CD14-positive monocyte (primary cell): ENCODE measurements at regions not wholly inside any gene's neighbourhood (a gene's known extent, or its start where the extent isn't known, plus 50 kb on each side); places are given as distances from the start of the nearest gene placed in this dataset.

Experiments used
- DNase-seq, 3 donors: peaks; one replicate each; pipeline ENCODE4 v3.0.0-alpha.2; 2011 to 2022
- H2AFZ ChIP-seq: 2 replicates; pipeline ENCODE4 v1.6.0; 2012; ENCODE audit warnings: mild to moderate bottlenecking, low read depth, low read length, inconsistent platforms; ENCODE audit not compliant: insufficient read depth, poor library complexity, severe bottlenecking
- H3K27ac ChIP-seq, 2 donors: 1 replicate in 1 of 2; 2 replicates in 1 of 2; pipeline ENCODE4 v1.5.1; 2012 to 2013; ENCODE audit warnings: low read length in 2 of 2, control low read depth in 1 of 2, inconsistent platforms in 1 of 2, low read depth in 1 of 2, mild to moderate bottlenecking in 1 of 2
- H3K27me3 ChIP-seq, 2 donors: one replicate each; pipeline versions ENCODE4 v1.6.0 to v1.6.1; 2011 to 2013; ENCODE audit warnings: low read length in 2 of 2; ENCODE audit not compliant: control insufficient read depth in 2 of 2, insufficient read depth in 2 of 2
- H3K36me3 ChIP-seq, 2 donors: replicated peaks in 1 of 2; 1 replicate in 1 of 2; 2 replicates in 1 of 2; pipeline versions ENCODE4 v1.5.1 to v1.6.1; 2012 to 2013; ENCODE audit warnings: low read length in 2 of 2, control low read depth in 1 of 2, inconsistent platforms in 1 of 2, mild to moderate bottlenecking in 1 of 2; ENCODE audit not compliant: insufficient read depth in 2 of 2, control insufficient read depth in 1 of 2
- H3K4me1 ChIP-seq, 2 donors: 1 replicate in 1 of 2; 2 replicates in 1 of 2; pipeline versions ENCODE4 v1.5.1 to v1.6.1; 2012 to 2013; ENCODE audit warnings: low read length in 2 of 2, control low read depth in 1 of 2, inconsistent platforms in 1 of 2, mild to moderate bottlenecking in 1 of 2, moderate library complexity in 1 of 2; ENCODE audit not compliant: insufficient read depth in 2 of 2, control insufficient read depth in 1 of 2
- H3K4me2 ChIP-seq: replicated peaks from 2 replicates; pipeline ENCODE3; 2012; ENCODE audit warnings: low read length, moderate library complexity, mild to moderate bottlenecking; ENCODE audit not compliant: poor library complexity, severe bottlenecking; ENCODE audit errors: extremely low read depth
- H3K4me3 ChIP-seq, 3 experiments: fragments of 200-600 bp in 1 of 3; sonication (generic) in 1 of 3; replicated peaks in 1 of 3; 1 replicate in 2 of 3; 2 replicates in 1 of 3; pipeline ENCODE4 v1.5.1; 2011 to 2013; ENCODE audit warnings: low read length in 3 of 3, mild to moderate bottlenecking in 3 of 3, control low read depth in 2 of 3, low read depth in 2 of 3, inconsistent platforms in 1 of 3, moderate library complexity in 1 of 3
- H3K79me2 ChIP-seq: 2 replicates; pipeline ENCODE4 v1.6.0; 2012; ENCODE audit warnings: mild to moderate bottlenecking, control low read depth, inconsistent platforms, low read length, moderate library complexity; ENCODE audit not compliant: insufficient read depth
- H3K9ac ChIP-seq: 2 replicates; pipeline ENCODE4 v1.6.0; 2017; ENCODE audit warnings: low read length, mild to moderate bottlenecking; ENCODE audit not compliant: insufficient read depth, poor library complexity, severe bottlenecking
- H3K9me3 ChIP-seq, 2 donors: replicated peaks in 1 of 2; 1 replicate in 1 of 2; 2 replicates in 1 of 2; pipeline versions ENCODE4 v1.5.1 to v1.6.1; 2012 to 2013; ENCODE audit warnings: low read length in 2 of 2, control low read depth in 1 of 2; ENCODE audit not compliant: control insufficient read depth in 1 of 2, insufficient read depth in 1 of 2
- H4K20me1 ChIP-seq: 2 replicates; pipeline ENCODE4 v1.6.0; 2012; ENCODE audit warnings: mild to moderate bottlenecking, low read length, control low read depth, moderate library complexity; ENCODE audit not compliant: insufficient read depth
- H3K27ac Mint-ChIP-seq, 7 donors: one replicate each; pipeline ENCODE4 v1.8.0; 2020; ENCODE audit warnings: mild to moderate bottlenecking in 7 of 7, mixed read lengths in 7 of 7, moderate library complexity in 6 of 7, inconsistent platforms in 2 of 7
- H3K27me3 Mint-ChIP-seq, 3 donors: one replicate each; pipeline ENCODE4 v1.8.0; 2021 to 2022; ENCODE audit warnings: low read depth in 3 of 3, mild to moderate bottlenecking in 3 of 3, mixed read lengths in 3 of 3, moderate library complexity in 3 of 3, inconsistent platforms in 1 of 3
- H3K36me3 Mint-ChIP-seq, 2 donors: one replicate each; pipeline ENCODE4 v1.8.0; 2020; ENCODE audit warnings: mixed read lengths in 2 of 2, inconsistent platforms in 1 of 2, mild to moderate bottlenecking in 1 of 2
- H3K4me1 Mint-ChIP-seq: one replicate; pipeline ENCODE4 v1.8.0; 2020; ENCODE audit warnings: mild to moderate bottlenecking, mixed read lengths
- H3K4me3 Mint-ChIP-seq, 2 donors: one replicate each; pipeline ENCODE4 v1.8.0; 2020; ENCODE audit warnings: mild to moderate bottlenecking in 2 of 2, mixed read lengths in 2 of 2, moderate library complexity in 1 of 2
- H3K9me3 Mint-ChIP-seq, 7 donors: one replicate each; pipeline ENCODE4 v1.8.0; 2020 to 2022; ENCODE audit warnings: mixed read lengths in 7 of 7, mild to moderate bottlenecking in 6 of 7, moderate library complexity in 6 of 7, inconsistent platforms in 2 of 7
- CTCF ChIP-seq: fragments of 200-600 bp; IDR thresholded peaks from one replicate; pipeline ENCODE4 v1.8.0; 2022; ENCODE audit warnings: antibody characterized with exemption, mild to moderate bottlenecking
- WGBS: methylation state at CpG from one replicate; pipeline ENCODE4 v1.1.5; 2013; ENCODE audit warnings: missing lambda C conversion rate; ENCODE audit not compliant: insufficient coverage; 5-methylcytosine and 5-hydroxymethylcytosine counted together
- intact Hi-C, 2 donors: fragments of 100-400 bp; cut with micrococcal nuclease; formaldehyde crosslinking; loops; one replicate each; pipeline versions ENCODE4 v1.15.0 to v1.15.1; 2023

GRCh38 chr12:24307716-24308335 lies 358.4 kb upstream of the SOX5 start:
- Histone ChIP-seq H3K27me3 (no peaks in the 10 kb centered on the region), H2AFZ (no peak overlapping the region), H3K36me3 (no peaks in the 10 kb centered on the region), H3K4me3 (no peak overlapping the region), H4K20me1 (no peaks in the 10 kb centered on the region), H3K9me3 (no peaks in the 10 kb centered on the region), H3K4me1 (no peaks in the 10 kb centered on the region), H3K79me2 (no peaks in the 10 kb centered on the region), H3K9ac (no peak overlapping the region), H3K27ac (no peak overlapping the region), H3K4me2 (no peak overlapping the region)
- Mint-ChIP-seq H3K36me3 (no peaks in the 10 kb centered on the region), H3K27ac (no peak overlapping the region), H3K4me1 (no peaks in the 10 kb centered on the region), H3K9me3 (peaks cover 0 to 9% (median 6%) of the 10 kb centered on the region in 7 donors), H3K4me3 (no peak overlapping the region), H3K27me3 (no peaks in the 10 kb centered on the region)
- intact Hi-C loops, result no loop called here
- WGBS, result 78% methylated on average over 4 of the region's 6 CpGs
- no peak for TF ChIP-seq CTCF
- DNase-seq, result no peak

DNA sequence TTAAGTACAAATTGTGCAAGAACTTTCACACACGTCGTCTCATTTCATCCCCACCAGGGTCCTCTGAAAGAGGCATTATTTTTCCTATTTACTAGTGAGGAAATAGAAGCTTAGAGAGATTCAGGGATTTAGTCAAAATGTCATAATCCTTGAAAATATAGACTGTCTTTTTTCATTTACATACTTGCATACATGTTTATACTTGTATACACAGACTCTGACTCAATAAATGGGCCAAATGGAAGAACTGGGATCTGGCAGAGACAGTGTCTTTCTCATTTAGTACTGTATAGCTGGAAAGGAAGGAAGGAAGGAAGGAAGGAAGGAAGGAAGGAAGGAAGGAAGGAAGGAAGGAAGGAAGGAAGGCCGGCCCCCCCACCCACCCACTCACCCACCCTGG lies 357.7 kb upstream of the SOX5 start:
- Histone ChIP-seq H3K4me1 (no peaks in the 10 kb centered on the region), H3K79me2 (no peaks in the 10 kb centered on the region), H3K27me3 (no peaks in the 10 kb centered on the region), H3K36me3 (no peaks in the 10 kb centered on the region), H4K20me1 (no peaks in the 10 kb centered on the region), H2AFZ (no peak overlapping the region), H3K4me3 (no peak overlapping the region), H3K9ac (no peak overlapping the region), H3K4me2 (no peak overlapping the region), H3K9me3 (no peaks in the 10 kb centered on the region), H3K27ac (no peak overlapping the region)
- peaks cover 0 to 9% (median 6%) of the 10 kb centered on the region in 7 donors for H3K9me3 Mint-ChIP-seq
- no CpG with 5 or more reads among the region's 3 CpGs for WGBS
- H3K36me3 Mint-ChIP-seq, result no peaks in the 10 kb centered on the region
- H3K4me3 Mint-ChIP-seq, result no peak overlapping the region
- intact Hi-C loops, result no loop called here
- no peak for DNase-seq
- no peak for TF ChIP-seq CTCF
- no peaks in the 10 kb centered on the region for H3K27me3 Mint-ChIP-seq
- H3K27ac Mint-ChIP-seq, result no peak overlapping the region
- H3K4me1 Mint-ChIP-seq, result no peaks in the 10 kb centered on the region
